ENCODE measurements at regions not wholly inside any gene's neighbourhood (a gene's known extent, or its start where the extent isn't known, plus 50 kb on each side); places are given as distances from the start of the nearest gene placed in this dataset.

DNA sequence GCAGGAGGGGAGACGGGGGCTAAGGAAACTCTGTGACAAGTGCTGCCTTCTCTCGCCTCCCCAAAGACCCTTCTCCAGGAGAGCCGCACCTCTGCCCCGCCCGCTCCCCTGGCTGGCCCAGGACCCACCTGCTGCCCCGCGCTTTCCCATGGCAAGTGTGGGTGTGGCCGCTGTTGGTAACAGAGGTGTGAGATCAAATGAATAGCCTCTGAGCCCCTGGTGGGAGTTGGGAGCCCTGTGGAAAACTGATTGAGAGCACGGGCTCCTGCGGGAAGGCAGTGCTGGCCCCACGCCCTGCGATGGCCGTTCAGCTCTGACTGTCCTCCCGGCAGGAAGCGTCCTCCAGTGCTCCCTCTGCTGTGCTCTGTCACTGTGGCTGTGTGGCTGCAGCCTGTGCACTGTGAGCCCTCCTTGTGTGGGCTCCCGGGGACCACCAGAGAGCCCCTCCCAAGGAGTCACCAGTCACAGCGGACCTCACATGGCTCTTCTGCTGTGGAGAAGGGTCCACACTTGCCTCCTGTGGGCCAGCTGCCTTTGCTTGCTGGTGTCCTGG lies 1275.9 kb downstream of the BRD1 start:
- TF ChIP-seq CTCF (IDR thresholded peaks at IDR 0.05; ENCODE audit: insufficient read depth, low read length, poor library complexity, severe bottlenecking) (no peak), EZH2phosphoT487 (conservative IDR thresholded peaks at IDR 0.05; ENCODE audit: low read length) (no peak)
